ENCODE measurements at regions not wholly inside any gene's neighbourhood (a gene's known extent, or its start where the extent isn't known, plus 50 kb on each side); places are given as distances from the start of the nearest gene placed in this dataset.

DNA sequence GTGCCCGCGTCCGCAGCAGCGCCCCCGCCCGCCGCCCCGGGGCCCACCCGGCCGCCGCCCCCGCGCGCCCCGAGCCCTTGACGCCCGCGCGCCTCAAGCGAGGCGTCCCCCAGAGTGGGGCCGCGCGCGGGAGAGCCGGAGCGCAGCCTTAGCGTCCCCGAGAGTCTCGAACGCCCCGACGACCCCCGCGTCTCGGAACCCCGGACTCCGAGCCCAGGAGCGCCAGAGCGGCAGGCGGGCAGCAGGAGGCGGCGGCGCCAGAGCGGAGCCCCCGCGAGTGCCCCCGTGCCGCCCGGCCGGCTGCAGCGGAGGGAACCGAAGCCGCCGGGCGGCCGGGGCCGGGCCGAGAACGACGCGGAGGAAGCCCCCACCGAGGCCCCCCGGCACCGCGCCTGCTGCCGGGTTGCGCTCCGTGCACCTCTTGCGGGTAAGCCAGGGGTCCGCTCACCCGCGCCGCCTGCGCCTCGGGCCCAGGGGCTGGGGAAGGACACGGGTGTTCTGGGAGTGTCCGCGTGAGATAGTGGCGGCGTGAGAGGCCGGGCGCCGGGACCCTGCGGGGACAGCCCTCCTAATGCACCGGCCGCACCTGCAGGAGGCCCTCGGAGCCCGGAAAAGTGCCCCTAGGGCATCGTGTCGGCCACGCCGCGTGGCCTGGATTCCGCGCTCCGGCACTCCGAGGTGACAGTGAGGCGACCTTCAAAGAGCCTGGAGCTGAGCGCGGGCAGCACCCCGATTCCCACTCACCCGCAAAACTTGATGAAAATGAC, 52.0 kb upstream of the ULK4 start:
- no peak for DNase-seq (ENCODE audit: low read depth)

- DNase-seq (ENCODE audit: low read depth) = no peak
Measured at GRCh38 chr3:42012935-42013690, 51.2 kb upstream of the ULK4 start.

- DNase-seq (ENCODE audit: low read depth) = no peak
Measured at GRCh38 chr3:42012383-42012934, 50.6 kb upstream of the ULK4 start.

Data from HT1080 (cell line).